ENCODE measurements at regions not wholly inside any gene's neighbourhood (a gene's known extent, or its start where the extent isn't known, plus 50 kb on each side); places are given as distances from the start of the nearest gene placed in this dataset.

- no peak for DNase-seq
These were observed 402.6 kb downstream of the EIPR1 start for GRCh38 chr2:2974982-2975381.

- DNase-seq: no peak
These were observed 417.0 kb downstream of the EIPR1 start for GRCh38 chr2:2960441-2961133.

GRCh38 chr2:2950403-2950952, 427.1 kb downstream of the EIPR1 start:
- DNase-seq: no peak

GRCh38 chr2:2947406-2947805, 430.2 kb downstream of the EIPR1 start:
- DNase-seq: no peak

GRCh38 chr2:2942906-2943305, 434.7 kb downstream of the EIPR1 start:
- no peak for DNase-seq

- DNase-seq: no peak
These were observed 435.4 kb downstream of the EIPR1 start for GRCh38 chr2:2942225-2942624.

- DNase-seq: no peak
These were observed 436.4 kb downstream of the EIPR1 start for GRCh38 chr2:2941205-2941604.

GRCh38 chr2:2940702-2941101, 436.9 kb downstream of the EIPR1 start:
- DNase-seq: no peak

GRCh38 chr2:2940061-2940460, 437.6 kb downstream of the EIPR1 start:
- no peak for DNase-seq

- no peak for DNase-seq
These were observed 438.4 kb downstream of the EIPR1 start for GRCh38 chr2:2939078-2939795.

GRCh38 chr2:2938481-2938880, 439.1 kb downstream of the EIPR1 start:
- DNase-seq: no peak

GRCh38 chr2:2935445-2936149, 442.0 kb downstream of the EIPR1 start:
- DNase-seq: no peak

GRCh38 chr2:2933426-2933825, 444.2 kb downstream of the EIPR1 start:
- no peak for DNase-seq

GRCh38 chr2:2932692-2933305, 444.8 kb downstream of the EIPR1 start:
- DNase-seq: no peak

- no peak for DNase-seq
These were observed 445.4 kb downstream of the EIPR1 start for GRCh38 chr2:2932189-2932588.

GRCh38 chr2:2931318-2932075, 446.1 kb downstream of the EIPR1 start:
- no peak for DNase-seq

GRCh38 chr2:2930841-2931240, 446.8 kb downstream of the EIPR1 start:
- no peak for DNase-seq

- DNase-seq: no peak
These were observed 450.8 kb downstream of the EIPR1 start for GRCh38 chr2:2926858-2927175.

- no peak for DNase-seq
These were observed 451.4 kb downstream of the EIPR1 start for GRCh38 chr2:2926009-2926857.

- DNase-seq: no peak
These were observed 455.5 kb downstream of the EIPR1 start for GRCh38 chr2:2922156-2922555.

GRCh38 chr2:2921011-2921720, 456.5 kb downstream of the EIPR1 start:
- no peak for DNase-seq

All from MV-4-11 (cell line).